Muscle layer of colon (tissue), 2 donors: ENCODE measurements at regions not wholly inside any gene's neighbourhood (a gene's known extent, or its start where the extent isn't known, plus 50 kb on each side); places are given as distances from the start of the nearest gene placed in this dataset.
"Not testable (repeated sequence)": the region's sequence is repeated elsewhere in the genome, so short reads cannot be mapped to it uniquely, and the experiment has no call there.

Experiments
- H3K27ac ChIP-seq: one replicate; pipeline ENCODE4 v1.7.0; 2013; ENCODE audit warnings: low read depth, mild to moderate bottlenecking, low read length, moderate library complexity
- H3K27me3 ChIP-seq, 2 donors: one replicate each; pipeline ENCODE4 v1.7.0; 2013; ENCODE audit warnings: low read length in 2 of 2, mild to moderate bottlenecking in 2 of 2; ENCODE audit not compliant: insufficient read depth in 2 of 2, control insufficient read depth in 1 of 2
- H3K36me3 ChIP-seq: one replicate; pipeline ENCODE4 v1.7.0; 2013; ENCODE audit warnings: mild to moderate bottlenecking, low read length; ENCODE audit not compliant: insufficient read depth
- H3K4me1 ChIP-seq: one replicate; pipeline ENCODE4 v1.7.0; 2013; ENCODE audit warnings: mild to moderate bottlenecking, low read length; ENCODE audit not compliant: insufficient read depth
- H3K4me3 ChIP-seq, 2 donors: one replicate each; pipeline ENCODE4 v1.7.0; 2013; ENCODE audit warnings: low read length in 2 of 2, low read depth in 1 of 2, mild to moderate bottlenecking in 1 of 2, moderate library complexity in 1 of 2
- H3K9ac ChIP-seq: one replicate; pipeline ENCODE4 v1.7.0; 2013; ENCODE audit warnings: low read length
- H3K9me3 ChIP-seq: one replicate; pipeline ENCODE4 v1.7.0; 2013; ENCODE audit warnings: mild to moderate bottlenecking, low read length
- donor health status: abdominal sarcoma.
- donor health status: Adenocarcinoma of cecum.

DNA sequence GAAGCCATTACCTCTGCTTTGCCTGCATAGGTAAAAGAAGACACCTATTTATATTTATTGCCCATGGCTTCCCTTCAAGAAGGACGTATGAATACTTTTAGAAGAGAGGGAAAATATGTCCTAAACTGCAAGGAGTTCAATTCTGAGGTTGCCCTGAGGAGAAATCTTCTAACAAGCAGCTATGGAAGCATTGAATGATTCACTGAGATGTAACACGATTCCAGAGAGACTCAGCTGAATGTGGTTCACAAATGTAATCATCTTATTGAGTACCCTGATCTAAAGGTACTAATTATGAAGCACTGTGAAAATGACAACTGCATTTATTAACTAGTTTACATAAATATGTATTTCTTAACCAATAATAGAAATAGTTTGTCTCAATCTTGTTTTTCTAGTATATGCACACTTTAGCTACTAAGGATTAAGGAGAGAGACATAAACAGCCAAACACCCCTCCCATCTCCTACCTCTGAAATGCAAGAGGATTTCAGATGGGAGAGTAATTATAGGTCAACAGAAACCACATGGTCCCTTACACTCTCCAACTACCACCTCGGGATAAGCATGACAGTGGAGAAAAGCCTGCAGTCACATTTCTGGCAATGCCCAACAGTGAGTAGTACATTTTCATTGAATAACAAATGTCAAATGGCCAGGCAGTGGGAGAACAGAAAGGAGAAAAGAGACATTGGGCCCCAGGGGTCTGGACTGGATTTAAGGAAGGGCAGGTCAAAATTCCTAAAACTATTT is 506.2 kb upstream of the IL12A start:
- Histone ChIP-seq H3K9ac (no peak overlapping the region), H3K36me3 (no peaks in the 10 kb centered on the region), H3K27me3 (no peaks in the 10 kb centered on the region), H3K4me3 (no peak overlapping the region), H3K27ac (no peak overlapping the region), H3K4me1 (no peaks in the 10 kb centered on the region), H3K9me3 (no peaks in the 10 kb centered on the region)

DNA sequence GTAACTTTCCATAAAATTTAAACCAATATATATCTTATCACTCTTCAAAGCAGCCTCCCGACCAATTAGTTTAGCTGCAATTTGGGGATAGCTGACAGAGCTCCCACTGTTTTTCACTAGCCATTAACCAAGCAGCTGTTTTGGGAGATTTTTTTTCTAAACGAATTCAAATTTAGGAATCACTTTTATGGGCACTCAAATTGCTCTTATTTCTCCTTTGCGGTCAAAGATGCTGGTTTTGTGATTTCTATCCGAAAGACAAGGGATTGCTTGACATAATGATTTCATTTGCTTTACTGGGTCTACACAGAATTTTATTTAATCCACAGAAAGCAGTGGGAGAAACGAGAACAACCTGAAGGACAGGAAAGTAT is 505.7 kb upstream of the IL12A start:
- Histone ChIP-seq H3K27me3 (no peaks in the 10 kb centered on the region), H3K4me3 (no peak overlapping the region), H3K27ac (no peak overlapping the region), H3K9me3 (no peaks in the 10 kb centered on the region), H3K4me1 (no peaks in the 10 kb centered on the region), H3K36me3 (no peaks in the 10 kb centered on the region), H3K9ac (no peak overlapping the region)

DNA sequence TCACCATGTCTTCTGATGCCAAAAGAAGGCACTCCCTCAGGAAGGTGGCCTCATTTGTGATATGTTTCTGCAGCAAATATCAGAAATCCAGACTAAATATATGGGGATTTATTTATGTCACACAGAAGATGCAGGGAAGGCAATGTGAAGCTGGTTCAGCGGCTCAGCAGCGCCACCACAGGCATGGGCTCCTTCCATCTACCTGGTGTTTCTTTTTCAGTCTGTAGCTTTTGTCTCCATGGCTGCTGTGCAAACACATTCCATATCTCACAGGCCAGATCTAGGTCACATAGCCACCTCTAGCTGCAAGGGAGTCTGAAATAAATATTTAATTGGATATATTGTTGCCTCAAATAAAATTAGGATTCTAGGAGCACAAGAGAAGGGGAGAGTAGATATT is 502.1 kb upstream of the IL12A start:
- Histone ChIP-seq H3K9ac (no peak overlapping the region), H3K4me1 (no peaks in the 10 kb centered on the region), H3K9me3 (no peaks in the 10 kb centered on the region), H3K4me3 (no peak overlapping the region), H3K27ac (no peak overlapping the region), H3K36me3 (no peaks in the 10 kb centered on the region), H3K27me3 (no peaks in the 10 kb centered on the region)

DNA sequence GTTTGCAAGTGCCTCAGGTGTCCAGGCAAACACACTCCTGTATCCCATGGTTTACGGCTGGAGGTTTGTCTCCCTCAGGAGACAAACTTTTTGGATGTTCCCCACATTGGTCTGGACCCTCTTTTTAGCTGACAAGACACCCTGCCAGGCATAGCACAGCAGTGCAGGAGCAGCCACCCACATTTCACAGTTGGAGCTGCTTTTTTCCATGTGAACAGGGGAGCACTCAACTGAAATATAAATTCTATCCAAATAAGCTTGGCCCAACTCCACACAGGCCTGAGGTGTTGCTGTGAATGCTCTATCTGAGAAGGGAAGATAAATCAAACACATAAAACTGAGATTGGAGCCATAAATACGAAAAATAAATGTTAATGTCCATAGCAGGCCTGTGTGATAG is 501.3 kb upstream of the IL12A start:
- H3K4me3 ChIP-seq: no peak overlapping the region
- no peaks in the 10 kb centered on the region for H3K9me3 ChIP-seq
- no peaks in the 10 kb centered on the region for H3K36me3 ChIP-seq
- no peak overlapping the region for H3K9ac ChIP-seq
- H3K27ac ChIP-seq: no peak overlapping the region
- H3K4me1 ChIP-seq: no peaks in the 10 kb centered on the region
- H3K27me3 ChIP-seq: no peaks in the 10 kb centered on the region

DNA sequence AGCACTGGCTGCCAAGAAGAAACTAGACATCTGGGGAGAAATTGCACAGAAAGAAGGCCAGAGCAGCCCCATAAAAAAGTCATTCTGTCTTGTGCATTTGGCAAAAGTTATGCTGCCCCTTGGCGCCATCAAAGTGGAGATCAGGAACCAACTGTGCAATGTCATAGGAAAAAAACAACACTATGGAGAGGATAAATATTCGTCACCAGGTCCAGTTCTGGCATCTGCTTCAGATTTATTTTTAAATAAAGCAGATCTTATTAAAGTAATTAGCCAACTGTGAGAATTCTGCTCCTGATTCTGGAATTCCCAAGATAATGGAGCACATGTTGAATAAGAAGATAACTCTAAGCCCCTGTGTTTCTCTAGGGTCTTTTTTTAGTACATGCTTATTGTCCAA is 500.0 kb upstream of the IL12A start:
- Histone ChIP-seq H3K27ac (no peak overlapping the region), H3K36me3 (no peaks in the 10 kb centered on the region), H3K27me3 (no peaks in the 10 kb centered on the region), H3K4me3 (no peak overlapping the region), H3K9ac (no peak overlapping the region), H3K9me3 (no peaks in the 10 kb centered on the region), H3K4me1 (no peaks in the 10 kb centered on the region)

DNA sequence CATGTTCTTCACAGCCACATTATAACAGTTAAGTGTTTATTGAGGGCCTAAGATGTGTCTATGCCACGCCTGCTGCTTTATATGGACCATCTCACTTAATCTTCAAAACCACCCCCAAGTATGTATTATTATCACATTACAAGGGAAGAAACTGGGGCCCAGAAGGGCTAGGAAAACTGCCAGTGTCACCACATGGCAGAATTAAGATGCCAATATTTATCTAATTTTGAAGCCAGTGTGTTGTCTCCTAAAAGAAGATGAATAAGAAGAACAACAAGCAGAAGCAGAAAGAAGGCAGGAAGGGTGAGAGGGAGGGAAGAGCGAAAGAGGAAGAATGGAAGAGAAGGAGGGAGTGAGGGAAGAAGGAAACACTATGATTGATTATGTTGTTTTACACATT is 491.3 kb upstream of the IL12A start:
- Histone ChIP-seq H3K4me1 (no peaks in the 10 kb centered on the region), H3K36me3 (no peaks in the 10 kb centered on the region), H3K27me3 (no peaks in the 10 kb centered on the region), H3K9me3 (no peaks in the 10 kb centered on the region), H3K9ac (no peak overlapping the region), H3K27ac (no peak overlapping the region), H3K4me3 (no peak overlapping the region)

DNA sequence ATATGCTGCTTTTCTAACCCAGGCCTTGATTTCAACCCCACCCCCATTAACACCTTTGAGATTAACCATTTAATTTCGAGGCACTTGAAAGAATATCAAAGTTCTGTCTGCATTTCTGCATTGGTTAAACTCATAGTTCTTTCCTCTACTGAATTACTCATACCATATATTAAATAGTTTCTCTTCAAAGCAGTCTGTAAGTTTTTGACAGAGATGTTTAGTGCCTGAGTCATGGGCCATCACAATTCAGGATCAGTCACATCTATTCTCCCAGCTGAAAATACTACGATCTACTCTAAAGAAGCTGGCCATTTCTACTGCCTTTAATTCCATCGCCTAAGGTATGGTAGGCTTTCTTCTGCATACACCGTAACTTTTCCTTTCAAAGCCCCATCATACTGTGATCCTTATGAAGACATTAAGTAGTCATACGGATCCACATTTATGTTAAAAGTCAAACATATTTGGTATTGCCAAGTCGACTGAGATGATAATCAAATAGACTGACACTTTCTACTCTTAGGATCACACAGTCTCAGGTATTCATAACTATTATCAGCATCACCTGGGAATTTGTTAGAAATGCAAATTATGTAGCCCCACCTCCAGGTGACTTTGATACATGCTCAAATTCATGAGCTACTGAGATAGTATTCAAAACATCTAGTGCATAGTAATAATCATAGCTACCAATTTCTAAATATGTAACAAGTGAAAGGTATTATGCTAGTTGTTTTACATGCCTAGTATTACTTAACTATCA is 489.4 kb upstream of the IL12A start:
- Histone ChIP-seq H3K27me3 (no peaks in the 10 kb centered on the region), H3K27ac (no peak overlapping the region), H3K9ac (no peak overlapping the region), H3K4me1 (no peaks in the 10 kb centered on the region), H3K4me3 (no peak overlapping the region), H3K9me3 (no peaks in the 10 kb centered on the region), H3K36me3 (no peaks in the 10 kb centered on the region)

DNA sequence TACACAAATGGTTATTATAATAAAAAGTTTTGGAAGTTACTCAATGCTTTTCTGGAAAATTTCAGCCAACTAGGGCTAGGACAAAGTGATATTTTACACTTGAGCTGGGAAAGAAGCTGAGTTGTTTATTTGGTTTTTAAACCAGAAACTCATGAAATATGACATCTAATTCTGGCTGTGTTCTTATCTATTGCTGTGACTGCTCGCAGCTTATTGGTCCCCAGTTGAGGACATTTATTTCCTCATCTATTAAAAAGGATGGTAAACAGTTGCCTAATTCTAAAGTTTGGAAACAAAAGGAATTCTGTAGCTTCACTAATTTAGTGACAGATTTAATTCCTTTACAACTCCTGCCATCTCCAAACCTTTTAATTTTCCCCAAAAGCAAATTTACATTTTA is 487.6 kb upstream of the IL12A start:
- H3K9ac ChIP-seq: no peak overlapping the region
- H3K9me3 ChIP-seq: no peaks in the 10 kb centered on the region
- no peak overlapping the region for H3K27ac ChIP-seq
- H3K36me3 ChIP-seq: no peaks in the 10 kb centered on the region
- no peaks in the 10 kb centered on the region for H3K4me1 ChIP-seq
- H3K27me3 ChIP-seq: no peaks in the 10 kb centered on the region
- no peak overlapping the region for H3K4me3 ChIP-seq

DNA sequence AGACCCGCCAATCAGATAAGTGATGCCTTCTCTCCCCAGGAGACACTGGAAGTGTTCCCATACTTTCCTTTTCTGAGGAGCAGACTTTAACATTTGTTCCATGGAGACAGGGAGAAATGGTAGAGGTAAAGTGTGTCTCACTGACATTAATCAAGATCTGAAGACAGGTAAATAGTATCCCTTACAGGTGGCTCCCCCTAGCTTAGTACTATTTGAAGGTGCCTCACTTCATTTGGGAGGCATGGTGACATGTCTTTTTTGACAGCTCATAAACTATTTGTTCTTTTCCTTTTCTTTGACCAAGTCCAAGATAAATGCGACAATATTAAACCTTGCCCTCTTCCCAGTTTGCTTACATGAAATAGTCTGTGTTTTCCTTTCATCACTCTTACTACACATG is 485.6 kb upstream of the IL12A start:
- Histone ChIP-seq H3K4me3 (no peak overlapping the region), H3K36me3 (no peaks in the 10 kb centered on the region), H3K9ac (no peak overlapping the region), H3K9me3 (no peaks in the 10 kb centered on the region), H3K4me1 (no peaks in the 10 kb centered on the region), H3K27me3 (no peaks in the 10 kb centered on the region), H3K27ac (no peak overlapping the region)

DNA sequence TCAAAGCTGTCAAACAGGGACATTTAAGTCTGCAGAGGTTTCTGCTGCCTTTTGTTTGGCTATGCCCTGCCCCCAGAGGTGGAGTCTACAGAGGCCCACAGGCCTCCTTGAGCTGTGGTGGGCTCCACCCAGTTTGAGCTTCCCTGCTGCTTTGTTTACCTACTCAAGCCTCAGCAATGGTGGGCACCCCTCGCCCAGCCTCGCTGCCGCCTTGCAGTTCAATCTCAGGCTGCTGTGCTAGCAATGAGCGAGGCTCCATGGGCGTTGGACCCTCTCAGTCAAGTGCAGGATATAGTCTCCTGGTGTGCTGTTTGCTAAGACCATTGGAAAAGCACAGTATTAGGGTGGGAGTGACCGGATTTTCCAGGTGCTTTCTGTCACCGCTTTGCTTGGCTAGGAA is 477.6 kb upstream of the IL12A start:
- not testable (repeated sequence) for H3K9ac ChIP-seq, H3K4me3 ChIP-seq, H3K36me3 ChIP-seq, H3K9me3 ChIP-seq, H3K27ac ChIP-seq, H3K4me1 ChIP-seq, H3K27me3 ChIP-seq

DNA sequence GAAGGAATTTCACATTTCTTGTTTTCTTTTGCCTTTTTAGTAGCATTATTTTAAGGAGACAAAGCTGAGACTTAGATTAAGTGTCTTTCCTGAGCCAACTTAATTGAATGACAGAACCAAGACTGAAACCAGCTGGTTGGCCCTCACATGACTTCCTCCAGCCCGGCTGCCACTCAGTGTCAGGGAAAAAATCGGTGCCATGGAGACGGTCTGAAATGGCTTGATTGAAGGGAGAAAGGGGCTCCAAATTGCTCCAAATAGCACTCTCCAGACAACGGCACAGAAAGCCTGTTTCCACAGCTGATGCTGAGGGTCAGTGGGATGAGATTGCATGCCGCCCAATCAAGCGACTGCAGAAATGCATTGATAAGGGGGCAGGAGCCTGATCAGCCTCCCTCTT is 475.2 kb upstream of the IL12A start:
- no peaks in the 10 kb centered on the region for H3K27me3 ChIP-seq
- no peak overlapping the region for H3K4me3 ChIP-seq
- no peak overlapping the region for H3K27ac ChIP-seq
- no peak overlapping the region for H3K9ac ChIP-seq
- H3K9me3 ChIP-seq: no peaks in the 10 kb centered on the region
- no peaks in the 10 kb centered on the region for H3K4me1 ChIP-seq
- H3K36me3 ChIP-seq: no peaks in the 10 kb centered on the region

DNA sequence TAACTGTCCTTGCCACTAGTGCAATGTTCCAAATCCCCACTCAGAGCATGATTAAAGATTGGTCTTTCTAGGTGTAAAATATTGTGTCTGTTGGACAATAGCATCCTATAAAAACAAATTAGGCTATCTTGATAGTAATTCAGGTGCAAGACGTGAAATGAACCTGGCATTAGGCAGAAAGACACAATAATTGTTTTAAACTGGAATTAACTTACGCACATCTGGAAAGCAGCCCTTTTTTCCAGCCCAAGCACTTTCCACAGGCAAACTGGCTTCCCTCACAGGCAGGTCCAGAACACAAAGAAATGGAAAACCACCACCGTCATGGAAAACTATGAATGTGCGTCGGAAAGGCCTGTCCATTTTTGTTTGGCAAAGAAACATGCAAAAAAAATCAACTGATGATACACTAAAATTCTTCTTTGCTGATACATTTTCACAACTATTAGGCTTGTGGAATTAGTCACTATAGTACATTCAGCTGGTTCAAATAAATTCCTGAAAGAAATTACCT is 474.7 kb upstream of the IL12A start:
- H3K9me3 ChIP-seq: no peaks in the 10 kb centered on the region
- H3K4me1 ChIP-seq: no peaks in the 10 kb centered on the region
- H3K9ac ChIP-seq: no peak overlapping the region
- no peak overlapping the region for H3K27ac ChIP-seq
- H3K27me3 ChIP-seq: no peaks in the 10 kb centered on the region
- no peak overlapping the region for H3K4me3 ChIP-seq
- no peaks in the 10 kb centered on the region for H3K36me3 ChIP-seq
